HEK293T (cell line): ENCODE measurements at regions not wholly inside any gene's neighbourhood (a gene's known extent, or its start where the extent isn't known, plus 50 kb on each side); places are given as distances from the start of the nearest gene placed in this dataset.

Source experiments
- CTCF ChIA-PET: fragments of 350-600 bp; formaldehyde crosslinking; extraction: SDS; loops from one replicate; lab custom pipeline; 2021; ENCODE audit warnings: antibody characterized with exemption, inconsistent platforms; lab: Yijun Ruan, JAX
- POLR2A ChIA-PET: fragments of 350-600 bp; formaldehyde crosslinking; extraction: SDS; loops from one replicate; lab custom pipeline; 2020; ENCODE audit warnings: antibody characterized with exemption, inconsistent platforms; lab: Yijun Ruan, JAX
- DNase-seq: peaks from one replicate; pipeline ENCODE4 v3.0.0; 2012; ENCODE audit warnings: mixed read lengths; ENCODE audit errors: extremely low spot score
- ARNT ChIP-seq: fragments of 450-650 bp; IDR thresholded peaks from 2 replicates; pipeline ENCODE4 v1.6.1; 2017; ENCODE audit warnings: mild to moderate bottlenecking
- BHLHE40 ChIP-seq: fragments of 450-650 bp; IDR thresholded peaks from 2 replicates; pipeline ENCODE4 v1.6.1; 2016; ENCODE audit warnings: mild to moderate bottlenecking, moderate library complexity, borderline replicate concordance
- CTBP1 ChIP-seq: fragments of 450-650 bp; IDR thresholded peaks from 2 replicates; pipeline ENCODE4 v1.6.1; 2016; ENCODE audit warnings: borderline replicate concordance
- ELF4 ChIP-seq: fragments of 450-650 bp; IDR thresholded peaks from 2 replicates; pipeline ENCODE4 v1.6.1; 2017; ENCODE audit warnings: antibody characterized with exemption
- FOXA1 ChIP-seq: fragments of 450-650 bp; IDR thresholded peaks from 2 replicates; pipeline ENCODE4 v1.6.1; 2016; ENCODE audit warnings: mild to moderate bottlenecking
- FOXK2 ChIP-seq: fragments of 450-650 bp; IDR thresholded peaks from 2 replicates; pipeline ENCODE4 v1.6.1; 2016; ENCODE audit warnings: mild to moderate bottlenecking
- FOXM1 ChIP-seq: fragments of 450-650 bp; IDR thresholded peaks from 2 replicates; pipeline ENCODE4 v1.6.1; 2017; ENCODE audit warnings: mild to moderate bottlenecking, borderline replicate concordance
- HDGF ChIP-seq: fragments of 450-650 bp; IDR thresholded peaks from 2 replicates; pipeline ENCODE4 v1.6.1; 2017; ENCODE audit warnings: antibody characterized with exemption, borderline replicate concordance
- L3MBTL2 ChIP-seq: fragments of 450-650 bp; conservative IDR thresholded peaks from 2 replicates; pipeline ENCODE4 v1.6.1; 2016; ENCODE audit warnings: mild to moderate bottlenecking
- LEF1 ChIP-seq: fragments of 450-650 bp; IDR thresholded peaks from 2 replicates; pipeline ENCODE4 v1.6.1; 2017; ENCODE audit warnings: mild to moderate bottlenecking, borderline replicate concordance
- NFRKB ChIP-seq: fragments of 450-650 bp; IDR thresholded peaks from 2 replicates; pipeline ENCODE4 v1.6.1; 2016; ENCODE audit warnings: mild to moderate bottlenecking, moderate library complexity
- PKNOX1 ChIP-seq: fragments of 450-650 bp; IDR thresholded peaks from 2 replicates; pipeline ENCODE4 v1.6.1; 2016
- SP1 ChIP-seq: fragments of 450-650 bp; IDR thresholded peaks from 2 replicates; pipeline ENCODE4 v1.6.1; 2017
- SUZ12 ChIP-seq: fragments of 450-650 bp; IDR thresholded peaks from 2 replicates; pipeline ENCODE4 v1.6.1; 2016; ENCODE audit warnings: mild to moderate bottlenecking
- TARDBP ChIP-seq: fragments of 450-650 bp; IDR thresholded peaks from 2 replicates; pipeline ENCODE4 v1.6.1; 2016
- ZNF384 ChIP-seq: fragments of 450-650 bp; IDR thresholded peaks from 2 replicates; pipeline ENCODE4 v1.6.1; 2016

- DNase-seq: no peak
- POLR2A ChIA-PET: no interaction called here
- TF ChIP-seq TARDBP (no peak), ELF4 (no peak), SUZ12 (no peak), PKNOX1 (no peak), ARNT (no peak), ZNF384 (no peak), L3MBTL2 (no peak), BHLHE40 (no peak), FOXA1 (no peak), FOXK2 (no peak), FOXM1 (no peak), NFRKB (no peak), SP1 (no peak), CTBP1 (no peak), LEF1 (no peak), HDGF (no peak)
- CTCF ChIA-PET: no interaction called here
Observed at GRCh38 chr3:139824864-139825263, 110.1 kb upstream of the CLSTN2 start.

GRCh38 chr3:139814646-139815045 is 120.3 kb upstream of the CLSTN2 start:
- DNase-seq: no peak
- CTCF ChIA-PET: no interaction called here
- TF ChIP-seq NFRKB (no peak), ELF4 (no peak), SP1 (no peak), FOXA1 (no peak), BHLHE40 (no peak), HDGF (no peak), SUZ12 (no peak), FOXM1 (no peak), CTBP1 (no peak), PKNOX1 (no peak), LEF1 (no peak), ZNF384 (no peak), TARDBP (no peak), FOXK2 (no peak), L3MBTL2 (no peak), ARNT (no peak)
- POLR2A ChIA-PET: no interaction called here

- POLR2A ChIA-PET: no interaction called here
- TF ChIP-seq FOXA1 (no peak), SUZ12 (no peak), CTBP1 (no peak), TARDBP (no peak), HDGF (no peak), L3MBTL2 (no peak), PKNOX1 (no peak), FOXM1 (no peak), LEF1 (no peak), BHLHE40 (no peak), FOXK2 (no peak), ELF4 (no peak), ZNF384 (no peak), ARNT (no peak), SP1 (no peak), NFRKB (no peak)
- CTCF ChIA-PET: no interaction called here
- DNase-seq: no peak
Observed at GRCh38 chr3:139811331-139811730, 123.7 kb upstream of the CLSTN2 start.

- TF ChIP-seq ARNT (no peak), PKNOX1 (no peak), BHLHE40 (no peak), L3MBTL2 (no peak), NFRKB (no peak), ELF4 (no peak), LEF1 (no peak), SP1 (no peak)
- POLR2A ChIA-PET: no interaction called here
- CTCF ChIA-PET: no interaction called here
- no peak for DNase-seq
Observed at GRCh38 chr3:139808201-139808600, 126.8 kb upstream of the CLSTN2 start.

GRCh38 chr3:139803294-139803693 is 125.5 kb upstream of the NMNAT3 start:
- CTCF ChIA-PET: no interaction called here
- DNase-seq: no peak
- POLR2A ChIA-PET: no interaction called here
- TF ChIP-seq LEF1 (no peak), FOXM1 (no peak), FOXK2 (no peak), SP1 (no peak), BHLHE40 (no peak), SUZ12 (no peak), PKNOX1 (no peak), NFRKB (no peak), HDGF (no peak), ZNF384 (no peak), FOXA1 (no peak), TARDBP (no peak), ELF4 (no peak)
